BJ (cell line): ENCODE measurements at regions not wholly inside any gene's neighbourhood (a gene's known extent, or its start where the extent isn't known, plus 50 kb on each side); places are given as distances from the start of the nearest gene placed in this dataset.
"Not testable (repeated sequence)": the region's sequence is repeated elsewhere in the genome, so short reads cannot be mapped to it uniquely, and the experiment has no call there.

Experiments
- CTCF ChIA-PET: fragments of 350-600 bp; formaldehyde crosslinking; extraction: SDS; loops from one replicate; lab custom pipeline; 2021; ENCODE audit warnings: antibody characterized with exemption, inconsistent platforms; lab: Yijun Ruan, JAX
- POLR2A ChIA-PET: fragments of 300-600 bp; sonication (Branson Sonifier 250); formaldehyde crosslinking; extraction: SDS; loops from one replicate; lab custom pipeline; 2021; ENCODE audit warnings: antibody characterized with exemption; lab: Charles Lee
- DNase-seq: peaks from one replicate; pipeline ENCODE4 v3.0.0-alpha.2; 2011; ENCODE audit warnings: low read depth
- H3K27me3 ChIP-seq: 2 replicates; pipeline ENCODE4 v1.6.0; 2011; ENCODE audit warnings: low read length; ENCODE audit not compliant: control insufficient read depth, insufficient read depth
- H3K36me3 ChIP-seq: 2 replicates; pipeline ENCODE4 v1.5.1; 2011; ENCODE audit warnings: low read length; ENCODE audit not compliant: control insufficient read depth, insufficient read depth
- H3K4me3 ChIP-seq: 2 replicates; pipeline ENCODE4 v1.5.1; 2011; ENCODE audit warnings: low read depth, mild to moderate bottlenecking, control low read depth, low read length
- CTCF ChIP-seq: IDR thresholded peaks from 2 replicates; pipeline ENCODE4 v1.5.1; 2011; ENCODE audit warnings: low read depth, mild to moderate bottlenecking, control low read depth, inconsistent platforms, low read length, moderate library complexity; ENCODE audit not compliant: insufficient read depth

GRCh38 chr22:26939466-26939865 is 282.1 kb downstream of the MIAT start:
- H3K4me3 ChIP-seq, result no peak overlapping the region
- ChIA-PET POLR2A (interaction anchor here (0.6 kb wide), 1 partner anchor 879 kb away, joined by 4 read pairs; no protein-coding TSS in a partner anchor), CTCF (no interaction called here)
- no peak for TF ChIP-seq CTCF
- peaks cover 4% of the 10 kb centered on the region for H3K27me3 ChIP-seq
- no peaks in the 10 kb centered on the region for H3K36me3 ChIP-seq
- no peak for DNase-seq

DNA sequence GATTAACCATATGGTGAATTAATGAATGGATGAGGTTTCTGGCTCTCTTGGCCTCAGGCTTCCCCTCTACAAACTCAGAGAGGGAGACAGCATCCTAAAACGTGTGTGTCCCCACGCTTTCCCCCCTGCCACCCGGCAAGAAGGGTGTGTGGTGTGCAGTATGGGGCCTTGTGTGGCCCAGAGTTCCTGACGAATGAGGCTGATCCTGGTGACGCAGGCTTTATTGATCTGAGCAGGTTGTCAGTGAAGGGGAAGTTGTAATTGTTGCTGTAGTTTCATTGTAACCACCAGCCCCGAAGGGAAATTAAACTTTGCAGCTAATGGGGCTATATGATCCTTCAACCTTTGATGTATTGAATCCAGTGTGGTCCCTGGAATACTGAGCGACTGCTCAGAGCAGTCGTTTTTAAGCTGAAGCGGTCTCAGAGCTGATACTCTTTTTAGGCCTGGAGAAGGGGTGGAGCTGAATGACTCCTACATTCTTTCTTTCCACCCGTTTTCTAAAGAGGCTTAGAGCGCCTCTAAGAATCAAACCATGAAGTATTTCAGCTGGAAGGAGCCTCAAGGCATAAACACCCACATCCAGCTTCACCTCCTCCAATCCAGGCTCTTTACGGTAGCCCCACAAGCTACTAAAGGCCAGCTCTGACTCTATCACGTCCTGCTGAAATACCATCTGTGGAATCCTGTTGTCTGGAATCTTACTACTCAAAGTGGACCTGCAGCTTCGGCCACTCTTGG is 284.7 kb downstream of the MIAT start:
- CTCF ChIA-PET, result interaction anchor here (0.8 to 1.0 kb wide), 2 partner anchors 10 to 11 kb away, joined by 3 read pairs; no protein-coding TSS in a partner anchor
- POLR2A ChIA-PET, result interaction anchor here (0.6 kb wide), 2 partner anchors 10 to 26 kb away, joined by 3 to 6 read pairs; no protein-coding TSS in a partner anchor
- H3K4me3 ChIP-seq, result no peak overlapping the region

GRCh38 chr22:26942637-26942957 is 285.2 kb downstream of the MIAT start:
- ChIA-PET CTCF (interaction anchor here (0.8 to 1.0 kb wide), 2 partner anchors 10 to 12 kb away, joined by 3 read pairs; no protein-coding TSS in a partner anchor), POLR2A (interaction anchor here (0.6 kb wide), 2 partner anchors 10 to 26 kb away, joined by 3 to 6 read pairs; no protein-coding TSS in a partner anchor)
- no peak for TF ChIP-seq CTCF
- Histone ChIP-seq H3K36me3 (no peaks in the 10 kb centered on the region), H3K4me3 (no peak overlapping the region), H3K27me3 (peaks cover 6% of the 10 kb centered on the region)
- no peak for DNase-seq

More for the DNA sequence above, 284.7 kb downstream of the MIAT start:
- no peak for DNase-seq
- no peaks in the 10 kb centered on the region for H3K36me3 ChIP-seq
- peaks cover 6% of the 10 kb centered on the region for H3K27me3 ChIP-seq
- TF ChIP-seq CTCF, result no peak

DNA sequence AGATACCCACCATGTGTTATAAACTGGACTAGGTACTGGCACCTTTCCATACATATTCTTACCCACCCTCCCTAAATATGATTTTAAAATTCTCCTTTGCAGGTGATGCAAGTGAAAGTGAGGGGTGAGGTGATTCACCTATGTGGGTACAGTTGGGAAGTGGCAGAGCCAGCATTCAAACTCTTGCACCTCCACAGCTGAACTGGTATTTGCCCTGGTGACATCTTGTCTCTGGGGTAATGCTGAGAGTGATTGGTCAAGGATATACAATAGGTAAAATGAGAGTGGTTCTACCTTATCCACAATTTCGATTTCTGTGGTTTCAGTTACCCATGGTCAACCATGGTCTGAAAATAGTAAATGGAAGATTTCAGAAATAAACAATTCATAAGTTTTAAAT is 288.2 kb downstream of the MIAT start:
- DNase-seq, result no peak
- peaks cover 2% of the 10 kb centered on the region for H3K27me3 ChIP-seq
- no peak for TF ChIP-seq CTCF
- H3K4me3 ChIP-seq, result no peak overlapping the region
- no peaks in the 10 kb centered on the region for H3K36me3 ChIP-seq
- ChIA-PET POLR2A (no interaction called here), CTCF (interaction anchor here (0.7 kb wide), 1 partner anchor 9 kb away, joined by 3 read pairs; no protein-coding TSS in a partner anchor)

GRCh38 chr22:26949193-26949592 is 291.8 kb downstream of the MIAT start:
- DNase-seq, result no peak
- no peak for TF ChIP-seq CTCF
- Histone ChIP-seq H3K36me3 (no peaks in the 10 kb centered on the region), H3K4me3 (no peak overlapping the region), H3K27me3 (peaks cover 13% of the 10 kb centered on the region)
- CTCF ChIA-PET, result no interaction called here
- POLR2A ChIA-PET, result no interaction called here

DNA sequence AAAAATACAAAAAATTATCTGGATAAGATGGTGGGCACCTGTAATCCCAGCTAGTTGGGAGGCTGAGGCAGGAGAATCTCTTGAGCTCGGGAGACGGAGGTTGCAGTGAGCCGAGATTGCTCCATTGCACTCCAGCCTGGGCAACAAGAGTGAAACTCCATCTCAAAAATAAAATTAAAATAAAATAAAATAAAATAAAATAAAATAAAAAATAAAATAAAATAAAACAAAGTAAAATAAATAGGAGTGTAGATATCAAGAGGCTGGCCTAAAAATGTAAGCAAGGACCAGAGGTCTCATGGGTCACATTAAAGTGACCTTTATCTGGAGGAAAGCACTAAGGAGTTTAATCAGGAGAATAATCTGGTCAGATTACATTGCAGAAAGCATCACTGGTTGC is 293.8 kb downstream of the MIAT start:
- CTCF ChIA-PET, POLR2A ChIA-PET: not testable (repeated sequence)

More for the DNA sequence above, 293.8 kb downstream of the MIAT start:
- peaks cover 18% of the 10 kb centered on the region for H3K27me3 ChIP-seq
- H3K36me3 ChIP-seq, DNase-seq, H3K4me3 ChIP-seq: not testable (repeated sequence)
